NOMO-1 treated with DMSO at 0.1 percent for 48 hours (cell line): ENCODE measurements at regions not wholly inside any gene's neighbourhood (a gene's known extent, or its start where the extent isn't known, plus 50 kb on each side); places are given as distances from the start of the nearest gene placed in this dataset.

Experiments used
- DNase-seq: peaks from one replicate; lab custom pipeline; 2025; ENCODE audit not compliant: unreplicated experiment; lab: John Stamatoyannopoulos, UW

- peak; percentile 35 for DNase-seq
These were observed 54.1 kb upstream of the ABL1 start for GRCh38 chr9:130780865-130781504.

- DNase-seq: no peak
These were observed 53.5 kb upstream of the ABL1 start for GRCh38 chr9:130781569-130781968.

- DNase-seq: no peak
These were observed 52.0 kb upstream of the ABL1 start for GRCh38 chr9:130782886-130783530.

- no peak for DNase-seq
These were observed 50.0 kb upstream of the ABL1 start for GRCh38 chr9:130785053-130785452.
